ENCODE measurements at regions not wholly inside any gene's neighbourhood (a gene's known extent, or its start where the extent isn't known, plus 50 kb on each side); places are given as distances from the start of the nearest gene placed in this dataset.
"Not testable (repeated sequence)": the region's sequence is repeated elsewhere in the genome, so short reads cannot be mapped to it uniquely, and the experiment has no call there.

GRCh38 chr1:199821029-199821779 is 206.3 kb upstream of the NR5A2 start:
- Histone ChIP-seq H3K4me1 (ENCODE audit: insufficient read depth, low read length) (no peaks in the 10 kb centered on the region), H3K36me3 (ENCODE audit: insufficient read depth, low read length) (no peaks in the 10 kb centered on the region), H3K27ac (ENCODE audit: low read depth, low read length) (no peak overlapping the region), H3K4me3 (ENCODE audit: low read length) (no peak overlapping the region), H3K9me3 (ENCODE audit: insufficient read depth, low read depth, low read length) (no peaks in the 10 kb centered on the region; the same call in 1 of the 2 replicates), H3K27me3 (ENCODE audit: insufficient read depth, low read length) (no peaks in the 10 kb centered on the region), H3K9ac (ENCODE audit: low read depth, low read length) (no peak overlapping the region)
- whole genome bisulfite sequencing = 85% methylated on average over 4 of the region's 4 CpGs

DNA sequence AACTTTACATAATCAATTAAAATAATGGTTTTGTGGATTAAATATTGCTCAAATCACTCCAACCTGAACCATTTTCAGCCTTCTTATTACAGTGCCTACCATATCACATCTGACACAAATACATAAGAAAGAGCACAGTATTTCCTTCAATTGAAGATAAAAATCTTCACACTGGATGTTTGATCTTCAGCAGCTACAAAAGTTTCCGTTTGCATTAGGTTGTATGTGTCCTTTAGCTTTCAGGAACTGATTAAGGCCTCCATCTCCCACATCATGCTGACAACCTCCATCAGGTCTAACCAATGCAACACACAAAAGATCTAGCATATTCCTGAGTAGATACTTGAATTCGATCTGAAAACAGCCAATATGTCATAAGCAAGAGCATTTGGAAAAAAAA is 195.1 kb upstream of the NR5A2 start:
- no peaks in the 10 kb centered on the region for H3K4me1 ChIP-seq (ENCODE audit: insufficient read depth, low read length)
- H3K9ac ChIP-seq (ENCODE audit: low read depth, low read length) = no peak overlapping the region
- no peaks in the 10 kb centered on the region for H3K36me3 ChIP-seq (ENCODE audit: insufficient read depth, low read length)
- no peaks in the 10 kb centered on the region for H3K9me3 ChIP-seq (ENCODE audit: insufficient read depth, low read depth, low read length)
- WGBS = 92% methylated on average over 2 of the region's 2 CpGs
- H3K27me3 ChIP-seq (ENCODE audit: insufficient read depth, low read length) = no peaks in the 10 kb centered on the region
- no peak overlapping the region for H3K27ac ChIP-seq (ENCODE audit: low read depth, low read length)
- no peak overlapping the region for H3K4me3 ChIP-seq (ENCODE audit: low read length)

- Histone ChIP-seq H3K27me3 (ENCODE audit: insufficient read depth, low read length) (no peaks in the 10 kb centered on the region), H3K4me3 (ENCODE audit: low read length) (no peak overlapping the region), H3K9me3 (ENCODE audit: insufficient read depth, low read depth, low read length) (no peaks in the 10 kb centered on the region), H3K9ac (ENCODE audit: low read depth, low read length) (no peak overlapping the region), H3K27ac (ENCODE audit: low read depth, low read length) (no peak overlapping the region), H3K36me3 (ENCODE audit: insufficient read depth, low read length) (no peaks in the 10 kb centered on the region), H3K4me1 (ENCODE audit: insufficient read depth, low read length) (no peaks in the 10 kb centered on the region)
- WGBS = 89% methylated on average over 1 of the region's 1 CpG
Measured at GRCh38 chr1:199834711-199835110, 192.8 kb upstream of the NR5A2 start.

DNA sequence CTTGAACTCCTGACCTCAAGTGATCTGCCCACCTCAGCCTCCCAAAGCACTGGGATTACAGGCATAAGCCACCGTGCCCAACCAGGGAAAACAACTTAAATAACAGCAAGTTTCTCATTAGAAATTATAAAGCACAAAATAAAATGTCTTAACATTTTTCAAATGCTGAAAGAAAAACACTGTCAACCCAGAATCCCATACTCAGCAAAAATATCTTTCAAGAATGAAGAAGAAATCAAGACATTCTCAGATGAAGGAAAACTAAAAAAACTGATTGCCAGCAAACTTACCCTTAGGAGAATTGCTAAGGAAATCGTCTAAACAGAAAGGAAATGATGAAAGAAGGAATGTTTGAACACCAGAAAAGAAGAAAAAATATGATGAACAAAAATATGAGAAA is 191.1 kb upstream of the NR5A2 start:
- Histone ChIP-seq H3K36me3 (ENCODE audit: insufficient read depth, low read length) (no peaks in the 10 kb centered on the region), H3K9ac (ENCODE audit: low read depth, low read length) (no peak overlapping the region), H3K9me3 (ENCODE audit: insufficient read depth, low read depth, low read length) (no peaks in the 10 kb centered on the region), H3K4me3 (ENCODE audit: low read length) (no peak overlapping the region), H3K4me1 (ENCODE audit: insufficient read depth, low read length) (no peaks in the 10 kb centered on the region), H3K27me3 (ENCODE audit: insufficient read depth, low read length) (no peaks in the 10 kb centered on the region), H3K27ac (ENCODE audit: low read depth, low read length) (no peak overlapping the region)
- WGBS = 83% methylated on average over 2 of the region's 2 CpGs

GRCh38 chr1:199837321-199837720 is 190.2 kb upstream of the NR5A2 start:
- H3K4me3 ChIP-seq (ENCODE audit: low read length) = no peak overlapping the region
- no peak overlapping the region for H3K9ac ChIP-seq (ENCODE audit: low read depth, low read length)
- H3K27ac ChIP-seq (ENCODE audit: low read depth, low read length) = no peak overlapping the region
- no peaks in the 10 kb centered on the region for H3K9me3 ChIP-seq (ENCODE audit: insufficient read depth, low read depth, low read length)
- H3K4me1 ChIP-seq (ENCODE audit: insufficient read depth, low read length) = no peaks in the 10 kb centered on the region
- H3K27me3 ChIP-seq (ENCODE audit: insufficient read depth, low read length) = no peaks in the 10 kb centered on the region
- H3K36me3 ChIP-seq (ENCODE audit: insufficient read depth, low read length) = no peaks in the 10 kb centered on the region
- 95% methylated on average over 1 of the region's 1 CpG for WGBS

DNA sequence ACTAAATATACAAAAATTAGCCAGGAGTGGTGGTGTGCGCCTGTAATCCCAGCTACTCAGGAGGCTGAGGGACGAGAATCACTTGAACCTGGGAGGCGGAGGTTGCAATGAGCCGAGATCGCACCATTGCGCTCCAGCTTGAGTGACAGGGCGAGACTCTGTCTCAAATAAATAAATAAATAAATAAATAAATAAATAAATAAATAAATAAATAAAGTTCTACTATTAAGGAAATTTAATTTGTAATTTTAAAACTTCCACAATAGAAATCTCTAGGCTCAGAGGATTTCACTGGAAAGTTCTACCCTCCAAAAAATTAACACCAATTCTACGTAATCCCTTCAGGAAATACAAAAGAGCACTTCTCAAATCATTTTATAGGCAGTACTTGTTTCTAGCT is 187.9 kb upstream of the NR5A2 start:
- not testable (repeated sequence) for H3K9ac ChIP-seq (ENCODE audit: low read depth, low read length); H3K27me3 ChIP-seq (ENCODE audit: insufficient read depth, low read length); H3K36me3 ChIP-seq (ENCODE audit: insufficient read depth, low read length); H3K9me3 ChIP-seq (ENCODE audit: insufficient read depth, low read depth, low read length); H3K27ac ChIP-seq (ENCODE audit: low read depth, low read length); H3K4me1 ChIP-seq (ENCODE audit: insufficient read depth, low read length); H3K4me3 ChIP-seq (ENCODE audit: low read length)
- WGBS = 96% methylated on average over 5 of the region's 8 CpGs

- H3K36me3 ChIP-seq (ENCODE audit: insufficient read depth, low read length); H3K4me1 ChIP-seq (ENCODE audit: insufficient read depth, low read length); H3K9ac ChIP-seq (ENCODE audit: low read depth, low read length); H3K4me3 ChIP-seq (ENCODE audit: low read length); H3K27ac ChIP-seq (ENCODE audit: low read depth, low read length); H3K9me3 ChIP-seq (ENCODE audit: insufficient read depth, low read depth, low read length); H3K27me3 ChIP-seq (ENCODE audit: insufficient read depth, low read length): not testable (repeated sequence)
- 100% methylated on average over 2 of the region's 2 CpGs for WGBS
Measured at GRCh38 chr1:199843096-199843495, 184.4 kb upstream of the NR5A2 start.

- H3K9ac ChIP-seq (ENCODE audit: low read depth, low read length) = no peak overlapping the region
- no peaks in the 10 kb centered on the region for H3K27me3 ChIP-seq (ENCODE audit: insufficient read depth, low read length)
- WGBS = 94% methylated on average over 1 of the region's 2 CpGs
- H3K9me3 ChIP-seq (ENCODE audit: insufficient read depth, low read depth, low read length) = no peaks in the 10 kb centered on the region
- H3K36me3 ChIP-seq (ENCODE audit: insufficient read depth, low read length) = no peaks in the 10 kb centered on the region
- no peaks in the 10 kb centered on the region for H3K4me1 ChIP-seq (ENCODE audit: insufficient read depth, low read length)
- H3K4me3 ChIP-seq (ENCODE audit: low read length) = no peak overlapping the region
- no peak overlapping the region for H3K27ac ChIP-seq (ENCODE audit: low read depth, low read length)
Measured at GRCh38 chr1:199843861-199844260, 183.6 kb upstream of the NR5A2 start.

GRCh38 chr1:199847021-199847420 is 180.5 kb upstream of the NR5A2 start:
- H3K27ac ChIP-seq (ENCODE audit: low read depth, low read length) = no peak overlapping the region
- no peaks in the 10 kb centered on the region for H3K36me3 ChIP-seq (ENCODE audit: insufficient read depth, low read length)
- no peaks in the 10 kb centered on the region for H3K27me3 ChIP-seq (ENCODE audit: insufficient read depth, low read length)
- H3K9me3 ChIP-seq (ENCODE audit: insufficient read depth, low read depth, low read length) = no peaks in the 10 kb centered on the region
- H3K4me3 ChIP-seq (ENCODE audit: low read length) = no peak overlapping the region
- 98% methylated on average over 8 of the region's 8 CpGs for WGBS
- no peaks in the 10 kb centered on the region for H3K4me1 ChIP-seq (ENCODE audit: insufficient read depth, low read length)
- no peak overlapping the region for H3K9ac ChIP-seq (ENCODE audit: low read depth, low read length)

- Histone ChIP-seq H3K27ac (ENCODE audit: low read depth, low read length) (peak overlapping the region; percentile 58; the same call in 1 of the 2 replicates), H3K4me1 (ENCODE audit: insufficient read depth, low read length) (peaks cover 14% of the 10 kb centered on the region), H3K36me3 (ENCODE audit: insufficient read depth, low read length) (no peaks in the 10 kb centered on the region), H3K9me3 (ENCODE audit: insufficient read depth, low read depth, low read length) (no peaks in the 10 kb centered on the region), H3K4me3 (ENCODE audit: low read length) (no peak overlapping the region), H3K9ac (ENCODE audit: low read depth, low read length) (no peak overlapping the region), H3K27me3 (ENCODE audit: insufficient read depth, low read length) (no peaks in the 10 kb centered on the region)
- WGBS = 81% methylated on average over 2 of the region's 2 CpGs
Measured at GRCh38 chr1:199851439-199852140, 175.9 kb upstream of the NR5A2 start.

DNA sequence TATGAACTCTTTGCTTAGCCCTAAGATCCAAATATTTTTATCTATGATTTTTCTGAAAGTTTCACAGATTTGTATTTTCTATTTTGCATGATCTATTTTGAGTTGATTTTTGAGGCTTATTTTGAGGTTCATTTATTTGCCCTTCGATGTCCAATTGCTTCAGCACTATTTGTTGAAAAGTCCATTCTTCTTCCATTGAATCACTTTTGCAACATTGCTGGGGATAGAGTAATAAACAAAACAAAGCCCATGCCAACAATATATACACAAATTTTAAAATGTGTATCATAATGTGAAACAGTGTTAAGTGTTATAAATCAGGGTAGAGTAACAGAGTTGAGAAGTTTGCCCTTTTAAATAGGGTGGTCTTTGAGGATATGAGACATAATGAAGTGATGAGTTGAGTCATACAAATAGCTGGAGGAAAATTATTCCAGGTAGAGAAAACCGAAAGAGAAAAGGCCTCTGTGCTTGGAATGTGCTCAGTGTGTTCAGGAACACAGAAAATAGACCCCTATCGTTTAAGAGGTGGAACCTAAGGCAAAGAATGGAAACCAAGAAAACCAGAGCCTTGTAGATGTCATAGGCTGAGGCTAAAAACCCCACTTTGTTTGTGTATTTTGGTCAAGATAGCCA is 172.7 kb upstream of the NR5A2 start:
- Histone ChIP-seq H3K27ac (ENCODE audit: low read depth, low read length) (no peak overlapping the region), H3K9ac (ENCODE audit: low read depth, low read length) (no peak overlapping the region), H3K4me1 (ENCODE audit: insufficient read depth, low read length) (peaks cover 20% of the 10 kb centered on the region), H3K9me3 (ENCODE audit: insufficient read depth, low read depth, low read length) (no peaks in the 10 kb centered on the region), H3K27me3 (ENCODE audit: insufficient read depth, low read length) (no peaks in the 10 kb centered on the region), H3K4me3 (ENCODE audit: low read length) (no peak overlapping the region), H3K36me3 (ENCODE audit: insufficient read depth, low read length) (no peaks in the 10 kb centered on the region)
- 86% methylated on average over 3 of the region's 3 CpGs for WGBS

Data from HUES64 (cell line).